H54 (cell line): ENCODE measurements at regions not wholly inside any gene's neighbourhood (a gene's known extent, or its start where the extent isn't known, plus 50 kb on each side); places are given as distances from the start of the nearest gene placed in this dataset.

Experiments used
- DNase-seq: peaks from one replicate; pipeline ENCODE4 v3.0.0; 2011; ENCODE audit warnings: low spot score, mixed read lengths; ENCODE audit not compliant: insufficient read length
- FAIRE-seq: peaks from 3 replicates; lab custom pipeline; 2011; peaks lifted over from hg19 to GRCh38; lab: Jason Lieb, UNC
- POLR2A ChIP-seq: IDR thresholded peaks from 2 replicates; pipeline ENCODE4 v1.6.1; 2011; ENCODE audit warnings: low read depth, mild to moderate bottlenecking, low read length

- DNase-seq (no peak), FAIRE-seq (no peak)
- no peak for TF ChIP-seq POLR2A
Measured at GRCh38 chr7:35982600-35982999, 170.5 kb upstream of the EEPD1 start.

GRCh38 chr7:35983626-35984025 is 169.4 kb upstream of the EEPD1 start:
- no peak for FAIRE-seq
- no peak for TF ChIP-seq POLR2A
- DNase-seq, result no peak

DNA sequence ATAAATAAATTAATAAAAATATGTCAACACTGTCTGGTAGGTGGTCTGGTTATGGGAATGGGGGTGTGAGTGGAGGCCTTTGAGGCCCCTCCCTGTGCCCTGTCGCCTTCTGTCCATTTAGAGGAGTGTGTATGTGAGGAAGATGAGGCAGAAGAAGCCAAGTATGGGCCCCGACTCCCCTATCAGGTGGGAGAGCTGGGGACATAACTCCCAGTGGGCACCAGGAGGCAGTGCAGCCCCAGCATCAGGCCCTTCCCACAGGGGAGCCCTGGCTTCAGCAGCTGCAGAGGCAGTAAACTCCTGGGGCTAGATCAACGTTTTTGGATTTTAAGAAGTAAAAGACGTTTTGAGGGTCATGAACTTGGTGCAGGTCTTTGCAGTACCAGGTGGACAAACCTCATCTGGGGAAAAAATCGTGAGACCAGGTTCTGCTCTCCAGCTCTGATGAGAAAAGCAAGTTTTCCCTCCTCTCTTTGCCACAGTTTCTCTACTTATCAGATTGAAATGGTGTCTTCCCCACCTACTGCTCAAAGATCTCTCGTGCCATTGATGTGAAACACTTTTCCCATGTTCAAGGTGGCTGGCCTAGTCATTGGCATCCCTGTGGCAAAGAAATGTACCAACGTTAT is 167.8 kb upstream of the EEPD1 start:
- DNase-seq, result peak; percentile 93
- peak; percentile 52 for FAIRE-seq
- TF ChIP-seq POLR2A, result no peak

DNA sequence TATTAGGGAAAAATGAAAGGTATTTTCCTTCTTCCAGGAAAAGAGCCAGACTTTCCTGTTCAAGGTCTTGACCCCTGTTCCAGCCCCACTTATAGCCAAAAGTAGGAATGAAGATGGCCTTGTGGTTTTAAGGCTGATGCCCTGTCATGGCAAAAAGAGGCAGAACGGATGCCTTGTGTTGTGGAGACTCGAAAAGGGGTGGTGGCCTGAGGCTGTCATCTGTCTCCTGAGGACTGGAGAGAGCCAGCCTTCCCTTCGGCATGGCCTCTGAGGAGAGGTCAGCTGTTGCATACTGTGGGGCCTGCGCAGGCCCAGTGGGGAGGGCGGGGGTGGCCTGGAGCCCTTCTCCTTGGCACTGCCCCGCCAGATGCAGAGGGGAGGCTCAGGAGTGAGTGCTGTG is 166.0 kb upstream of the EEPD1 start:
- no peak for TF ChIP-seq POLR2A
- DNase-seq, result no peak
- no peak for FAIRE-seq

GRCh38 chr7:35988105-35988504 is 164.9 kb upstream of the EEPD1 start:
- TF ChIP-seq POLR2A, result no peak
- DNase-seq, result no peak
- FAIRE-seq, result no peak

DNA sequence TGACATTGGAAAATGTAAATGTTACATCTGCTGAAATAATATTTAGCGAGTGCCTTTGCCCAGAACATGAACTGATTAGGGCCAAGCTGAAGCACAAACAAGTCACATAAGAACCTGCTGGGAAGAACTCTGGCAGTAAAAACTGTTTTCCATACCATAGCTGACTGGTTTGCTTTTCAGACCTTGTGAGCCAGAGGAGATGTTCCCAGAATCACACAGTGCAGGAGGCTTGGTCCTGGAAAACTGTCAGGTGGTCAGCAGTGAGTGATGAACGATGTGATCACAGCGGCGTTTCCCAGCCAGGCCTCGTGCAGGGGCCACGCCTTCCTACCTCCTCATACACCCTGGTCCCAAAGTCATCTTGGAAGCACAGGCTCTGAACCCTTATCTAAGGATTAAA is 164.2 kb upstream of the EEPD1 start:
- TF ChIP-seq POLR2A, result no peak
- no peak for DNase-seq
- FAIRE-seq, result no peak

DNA sequence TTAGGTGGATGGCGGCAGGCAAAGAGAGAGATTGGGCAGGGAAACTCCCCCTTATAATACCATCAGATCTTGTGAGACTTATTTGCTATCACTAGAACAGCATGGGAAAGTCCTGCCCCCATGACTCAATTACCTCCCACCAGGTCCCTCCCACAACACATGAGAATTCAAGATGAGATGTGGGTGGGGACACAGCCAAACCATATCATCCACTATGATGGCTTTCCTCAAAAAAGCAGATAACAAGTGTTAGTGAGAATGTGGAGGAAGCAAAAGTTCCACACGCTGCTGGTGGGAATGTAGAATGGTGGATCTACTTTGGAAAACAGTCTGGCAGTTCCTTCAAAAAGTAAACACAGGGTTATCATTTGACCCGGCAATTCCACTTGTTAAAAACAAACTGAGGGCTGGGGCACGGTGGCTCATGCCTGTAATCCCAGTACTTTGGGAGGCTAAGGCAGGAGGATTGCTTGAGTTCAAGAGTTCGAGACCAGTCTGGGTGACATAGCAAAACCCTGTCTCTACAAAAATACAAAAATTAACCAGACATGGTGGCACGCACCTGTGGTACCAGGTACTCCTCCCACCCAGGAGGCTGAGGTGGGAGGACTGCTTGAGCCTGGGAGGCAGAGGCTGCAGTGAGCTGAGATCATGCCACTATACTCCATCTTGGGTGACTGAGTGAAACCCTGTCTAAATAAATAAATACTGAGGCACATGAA is 161.4 kb upstream of the EEPD1 start:
- no peak for FAIRE-seq
- TF ChIP-seq POLR2A, result no peak
- no peak for DNase-seq

DNA sequence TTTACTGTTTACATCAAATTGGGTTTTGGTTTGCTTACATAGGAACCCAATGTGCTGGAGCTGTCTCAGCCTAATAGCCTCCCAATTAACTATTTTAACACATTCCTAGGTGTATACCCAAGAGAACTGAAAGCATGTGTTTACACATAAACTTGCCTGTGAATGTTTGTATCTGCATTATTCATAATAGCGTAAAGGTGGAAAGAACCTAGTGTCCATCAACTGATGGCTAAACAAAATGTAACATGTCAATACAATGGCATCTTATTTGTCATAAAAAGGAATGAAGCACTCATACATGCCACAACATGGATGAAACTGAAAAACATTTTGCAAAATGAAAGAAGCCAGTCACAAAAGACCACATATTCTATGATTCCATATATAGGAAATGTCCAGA is 160.6 kb upstream of the EEPD1 start:
- FAIRE-seq (no peak), DNase-seq (no peak)
- TF ChIP-seq POLR2A, result no peak

DNA sequence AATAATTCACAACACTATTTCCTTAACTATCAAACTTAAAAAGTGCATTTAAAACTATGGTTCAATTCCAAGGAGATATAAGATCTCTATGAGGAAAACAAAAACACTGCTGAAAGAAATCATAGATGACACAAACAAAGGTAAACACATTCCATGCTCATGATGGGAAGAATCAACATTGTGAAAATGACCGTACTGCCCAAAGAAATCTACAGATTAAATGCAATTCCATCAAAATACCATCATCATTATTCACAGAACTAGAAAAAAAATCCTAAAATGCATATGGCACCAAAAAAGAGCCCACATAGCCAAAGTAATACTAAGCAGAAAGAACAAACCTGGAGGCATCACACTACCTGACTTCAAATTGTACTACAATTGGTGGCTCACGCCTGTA is 159.9 kb upstream of the EEPD1 start:
- no peak for FAIRE-seq
- no peak for DNase-seq
- no peak for TF ChIP-seq POLR2A

DNA sequence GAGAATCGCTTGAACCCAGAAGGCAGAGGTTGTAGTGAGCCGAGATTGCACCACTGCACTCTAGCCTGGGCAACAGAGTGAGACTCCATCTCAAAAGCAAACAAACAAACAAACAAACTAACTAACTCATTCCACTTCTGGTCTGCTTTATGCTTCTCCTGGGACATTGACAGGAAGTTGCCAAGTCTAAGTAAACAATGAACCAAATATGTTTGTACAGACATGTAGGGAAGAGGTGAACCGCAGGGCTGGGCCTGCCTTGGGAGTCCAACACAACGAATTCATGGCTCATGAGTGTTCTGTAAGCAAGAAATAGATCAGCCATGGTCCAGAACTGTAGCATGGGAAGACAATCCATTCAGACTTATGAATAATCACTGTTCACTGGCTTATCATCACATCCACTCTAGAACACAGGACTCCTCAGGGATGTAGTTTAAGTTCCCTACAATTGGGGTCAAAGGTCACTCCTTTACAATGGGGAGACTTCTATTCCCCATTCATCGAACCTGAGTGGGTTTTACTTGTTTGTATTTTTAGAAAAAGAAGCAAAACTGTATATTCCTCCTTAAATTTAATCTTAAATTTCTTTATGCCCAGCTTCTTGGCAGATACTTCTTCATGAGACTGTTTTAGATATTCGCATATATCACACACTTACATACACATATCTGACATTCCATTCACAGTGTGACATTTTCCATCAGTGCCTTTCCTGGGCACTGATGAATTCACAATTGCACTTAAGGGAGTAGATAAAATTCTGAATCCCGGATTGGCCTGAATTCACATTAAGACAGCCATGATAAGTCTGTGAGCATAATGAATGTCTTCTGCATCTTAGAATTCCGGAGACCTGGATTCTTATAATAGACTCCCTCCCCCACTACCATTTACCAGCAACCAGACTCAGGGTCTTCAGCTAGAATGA is 159.1 kb upstream of the EEPD1 start:
- DNase-seq, result no peak
- no peak for TF ChIP-seq POLR2A
- FAIRE-seq, result no peak

DNA sequence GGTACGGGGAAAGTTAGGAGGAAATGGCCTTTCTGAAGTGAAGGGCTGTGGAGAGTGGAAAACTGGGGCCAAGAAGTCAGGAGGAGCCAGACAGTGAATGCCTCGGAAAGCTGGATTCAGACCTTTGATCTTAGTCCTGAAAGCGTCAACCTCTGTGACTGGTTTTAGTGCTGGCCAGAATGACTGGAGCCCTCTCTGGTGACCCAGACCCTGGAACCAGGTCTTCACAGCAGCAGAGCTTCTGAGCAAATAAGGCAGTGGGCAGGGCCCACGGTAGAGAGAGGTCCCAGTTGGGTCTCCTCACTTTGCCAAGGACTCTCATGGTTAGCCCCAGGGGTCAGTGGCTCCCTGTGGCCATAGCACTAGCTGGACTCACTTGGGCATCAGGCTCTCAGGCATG is 157.7 kb upstream of the EEPD1 start:
- DNase-seq (no peak), FAIRE-seq (no peak)
- no peak for TF ChIP-seq POLR2A

DNA sequence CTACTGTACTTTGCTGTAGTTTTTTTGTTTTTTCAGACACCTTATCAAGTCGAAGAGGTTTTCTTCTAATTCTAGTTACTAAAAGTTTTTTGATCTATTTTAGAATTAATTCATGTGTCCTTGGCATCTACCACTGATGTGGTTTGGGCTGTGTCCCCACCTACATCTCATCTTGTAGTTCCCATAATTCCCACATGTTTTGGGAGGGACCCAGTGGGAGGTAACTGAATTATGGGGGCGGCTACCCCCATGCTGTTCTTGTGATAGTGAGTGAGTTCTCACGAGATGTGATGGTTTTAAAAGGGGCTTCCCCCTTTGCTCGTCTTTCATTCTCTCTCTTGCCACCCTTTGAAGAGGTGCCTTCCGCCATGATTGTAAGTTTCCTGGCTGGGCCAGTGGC is 154.6 kb upstream of the EEPD1 start:
- FAIRE-seq, result no peak
- no peak for TF ChIP-seq POLR2A
- DNase-seq, result no peak

- no peak for FAIRE-seq
- TF ChIP-seq POLR2A, result no peak
- no peak for DNase-seq
Measured at GRCh38 chr7:36001546-36001945, 151.5 kb upstream of the EEPD1 start.

DNA sequence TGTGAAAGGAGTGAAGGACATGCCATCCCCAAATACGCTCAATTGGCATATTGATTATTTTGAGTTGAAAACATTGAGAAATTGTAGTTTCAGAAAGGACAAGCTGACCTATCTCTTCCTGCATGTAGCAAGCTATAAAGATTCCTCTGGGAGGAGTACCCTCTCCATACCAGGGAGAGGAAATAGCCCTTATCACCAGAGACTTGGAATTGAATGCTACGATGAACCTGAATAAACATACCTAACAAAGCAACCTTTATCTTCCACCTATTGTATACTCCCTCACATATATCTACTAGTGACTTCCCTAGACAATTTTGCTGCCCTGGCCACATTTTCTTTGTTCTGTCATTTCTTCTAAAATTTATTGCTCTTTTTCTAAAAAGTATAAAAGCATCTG is 150.2 kb upstream of the EEPD1 start:
- DNase-seq, result no peak
- no peak for TF ChIP-seq POLR2A

More for the DNA sequence above, 150.2 kb upstream of the EEPD1 start:
- FAIRE-seq, result no peak
